Endodermal cell (in vitro differentiated cells): ENCODE measurements at regions not wholly inside any gene's neighbourhood (a gene's known extent, or its start where the extent isn't known, plus 50 kb on each side); places are given as distances from the start of the nearest gene placed in this dataset.

Source experiments
- DNase-seq: peaks from one replicate; pipeline ENCODE4 v3.0.0-alpha.2; 2017
- H3K27ac ChIP-seq: 2 replicates; pipeline ENCODE4 v1.5.1; 2013; ENCODE audit warnings: mild to moderate bottlenecking, low read depth, low read length, moderate library complexity
- H3K27me3 ChIP-seq: 2 replicates; pipeline ENCODE4 v1.6.1; 2013; ENCODE audit warnings: mild to moderate bottlenecking, low read length, moderate library complexity; ENCODE audit not compliant: insufficient read depth, control insufficient read depth, poor library complexity, severe bottlenecking
- H3K36me3 ChIP-seq: 2 replicates; pipeline ENCODE4 v1.7.0; 2013; ENCODE audit warnings: mild to moderate bottlenecking, low read length, moderate library complexity; ENCODE audit not compliant: control insufficient read depth, insufficient read depth
- H3K4me1 ChIP-seq: one replicate; pipeline ENCODE4 v1.7.0; 2013; ENCODE audit warnings: low read length; ENCODE audit not compliant: control insufficient read depth, insufficient read depth
- H3K4me3 ChIP-seq: 2 replicates; pipeline ENCODE4 v1.5.1; 2013; ENCODE audit warnings: mild to moderate bottlenecking, low read length, moderate library complexity
- H3K9ac ChIP-seq: 2 replicates; pipeline ENCODE4 v1.6.1; 2013; ENCODE audit warnings: mild to moderate bottlenecking, low read length, moderate library complexity; ENCODE audit not compliant: poor library complexity, severe bottlenecking; ENCODE audit errors: extremely low read depth
- H3K9me3 ChIP-seq: 2 replicates; pipeline ENCODE4 v1.6.1; 2013; ENCODE audit warnings: mild to moderate bottlenecking, low read length, moderate library complexity; ENCODE audit not compliant: control insufficient read depth
- H3K27ac Mint-ChIP-seq: 2 replicates; pipeline ENCODE4 v1.8.0; 2020; ENCODE audit warnings: mixed read lengths
- H3K27me3 Mint-ChIP-seq: 2 replicates; pipeline ENCODE4 v1.8.0; 2021; ENCODE audit warnings: mild to moderate bottlenecking, mixed read lengths; ENCODE audit not compliant: insufficient read depth
- H3K36me3 Mint-ChIP-seq: 2 replicates; pipeline ENCODE4 v1.8.0; 2020; ENCODE audit warnings: low read depth, mixed read lengths
- H3K4me1 Mint-ChIP-seq: 2 replicates; pipeline ENCODE4 v1.8.0; 2020; ENCODE audit warnings: mixed read lengths
- H3K4me3 Mint-ChIP-seq: 2 replicates; pipeline ENCODE4 v1.8.0; 2020; ENCODE audit warnings: mild to moderate bottlenecking, moderate library complexity, mixed read lengths
- H3K9me3 Mint-ChIP-seq: 2 replicates; pipeline ENCODE4 v1.8.0; 2020; ENCODE audit warnings: mild to moderate bottlenecking, mixed read lengths
- WGBS, 2 experiments: methylation state at CpG; one replicate each; pipeline versions ENCODE4 v1.1.5 to v1.1.7; 2013; ENCODE audit warnings: missing lambda C conversion rate in 2 of 2, mixed read lengths in 1 of 2; ENCODE audit not compliant: insufficient coverage in 1 of 2, insufficient read length in 1 of 2; 5-methylcytosine and 5-hydroxymethylcytosine counted together
- TF ChIP-seq, protein P1 (sequence below): fragments of 200-600 bp; sonication (generic); conservative IDR thresholded peaks from 2 replicates; pipeline ENCODE4 v1.5.0; 2021; ENCODE audit warnings: antibody characterized with exemption, mild to moderate bottlenecking

DNA sequence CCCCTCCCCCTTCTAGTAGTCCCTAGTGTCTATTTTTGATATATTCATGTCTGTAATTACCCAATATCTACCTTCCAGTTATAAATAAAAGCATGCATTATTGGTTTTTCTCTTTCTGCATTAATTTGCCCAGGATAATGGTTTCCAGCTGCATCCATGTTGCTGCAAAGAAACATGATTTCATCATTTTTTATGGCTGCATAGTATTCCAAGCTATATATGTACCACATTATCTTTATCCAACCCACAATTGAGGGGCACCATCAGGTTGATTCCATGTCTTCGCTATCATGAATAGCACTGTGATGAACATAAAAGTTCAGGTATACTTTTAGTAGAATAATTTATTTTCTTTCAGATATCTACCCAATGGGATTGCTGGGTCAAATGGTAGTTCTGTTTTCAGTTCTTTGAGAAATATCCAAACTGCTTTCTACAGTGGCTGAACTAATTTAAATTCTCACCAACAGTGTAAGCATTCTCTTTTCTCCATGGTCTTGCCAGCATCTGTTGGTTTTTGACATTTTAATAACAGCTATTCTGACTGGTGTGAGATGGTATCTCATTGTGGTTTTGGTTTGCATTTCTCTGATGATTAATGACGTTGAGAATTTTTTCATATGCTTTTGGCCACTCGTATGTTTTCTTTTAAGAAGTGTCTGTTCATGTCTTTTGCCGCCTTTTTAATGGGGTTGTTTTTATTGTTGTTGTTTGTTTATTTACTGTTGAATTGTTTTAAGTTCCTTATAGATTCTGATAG lies 746.1 kb upstream of the MEF2C start:
- peaks cover 9% of the 10 kb centered on the region for H3K9me3 ChIP-seq
- no peaks in the 10 kb centered on the region for H3K27me3 Mint-ChIP-seq
- no peak for DNase-seq
- no peaks in the 10 kb centered on the region for H3K4me1 ChIP-seq
- H3K27ac ChIP-seq = no peak overlapping the region
- H3K4me1 Mint-ChIP-seq = no peaks in the 10 kb centered on the region
- H3K36me3 Mint-ChIP-seq = peaks cover 3% of the 10 kb centered on the region
- H3K9me3 Mint-ChIP-seq = peaks cover 20% of the 10 kb centered on the region
- H3K4me3 Mint-ChIP-seq = no peak overlapping the region
- no peaks in the 10 kb centered on the region for H3K36me3 ChIP-seq
- no peak overlapping the region for H3K27ac Mint-ChIP-seq
- TF ChIP-seq, protein P1, sequence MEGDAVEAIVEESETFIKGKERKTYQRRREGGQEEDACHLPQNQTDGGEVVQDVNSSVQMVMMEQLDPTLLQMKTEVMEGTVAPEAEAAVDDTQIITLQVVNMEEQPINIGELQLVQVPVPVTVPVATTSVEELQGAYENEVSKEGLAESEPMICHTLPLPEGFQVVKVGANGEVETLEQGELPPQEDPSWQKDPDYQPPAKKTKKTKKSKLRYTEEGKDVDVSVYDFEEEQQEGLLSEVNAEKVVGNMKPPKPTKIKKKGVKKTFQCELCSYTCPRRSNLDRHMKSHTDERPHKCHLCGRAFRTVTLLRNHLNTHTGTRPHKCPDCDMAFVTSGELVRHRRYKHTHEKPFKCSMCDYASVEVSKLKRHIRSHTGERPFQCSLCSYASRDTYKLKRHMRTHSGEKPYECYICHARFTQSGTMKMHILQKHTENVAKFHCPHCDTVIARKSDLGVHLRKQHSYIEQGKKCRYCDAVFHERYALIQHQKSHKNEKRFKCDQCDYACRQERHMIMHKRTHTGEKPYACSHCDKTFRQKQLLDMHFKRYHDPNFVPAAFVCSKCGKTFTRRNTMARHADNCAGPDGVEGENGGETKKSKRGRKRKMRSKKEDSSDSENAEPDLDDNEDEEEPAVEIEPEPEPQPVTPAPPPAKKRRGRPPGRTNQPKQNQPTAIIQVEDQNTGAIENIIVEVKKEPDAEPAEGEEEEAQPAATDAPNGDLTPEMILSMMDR = no peak
- no peak overlapping the region for H3K9ac ChIP-seq
- 87 to 92% methylated on average over 2 to 4 of the region's 4 CpGs for WGBS, 2 experiments
- H3K27me3 ChIP-seq = no peaks in the 10 kb centered on the region
- H3K4me3 ChIP-seq = no peak overlapping the region

DNA sequence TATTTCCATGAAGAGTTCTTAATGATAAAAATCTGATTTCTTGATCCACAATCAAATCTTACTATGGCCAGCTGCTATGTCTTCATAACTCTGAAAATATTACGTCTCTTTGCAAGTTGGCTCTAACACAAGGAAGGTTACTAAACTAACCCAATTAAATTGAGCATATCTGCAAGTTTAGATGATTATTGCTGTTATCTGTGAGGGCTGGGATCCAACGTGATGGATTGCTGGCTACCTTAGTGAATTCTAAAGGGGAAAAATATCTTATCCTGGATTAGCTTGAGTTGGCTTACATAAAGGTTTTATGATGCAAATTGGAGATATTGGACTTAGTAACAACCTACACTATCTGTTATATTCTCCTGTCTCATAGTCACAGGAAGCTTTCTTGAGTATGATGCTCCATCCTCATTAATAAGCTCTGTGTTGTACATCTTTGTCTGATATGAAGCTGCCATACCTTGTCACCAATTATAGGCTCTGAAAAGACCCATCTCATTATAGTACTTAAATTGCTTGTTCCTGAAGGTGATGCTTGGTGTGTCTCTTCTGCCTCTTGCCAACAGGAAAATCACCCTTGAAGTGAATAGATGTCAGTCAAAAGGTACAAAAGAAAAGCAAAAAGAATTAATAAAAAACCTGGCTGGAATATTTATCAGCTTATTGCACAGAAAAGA lies 733.0 kb upstream of the MEF2C start:
- no peaks in the 10 kb centered on the region for H3K36me3 ChIP-seq
- Mint-ChIP-seq H3K9me3 (peaks cover 25% of the 10 kb centered on the region), H3K27me3 (no peaks in the 10 kb centered on the region), H3K4me1 (no peaks in the 10 kb centered on the region), H3K27ac (no peak overlapping the region), H3K4me3 (no peak overlapping the region), H3K36me3 (no peaks in the 10 kb centered on the region)
- no peak for DNase-seq
- H3K4me1 ChIP-seq = no peaks in the 10 kb centered on the region
- no peaks in the 10 kb centered on the region for H3K27me3 ChIP-seq
- WGBS, 2 experiments = 77 to 100% methylated on average over 2 of the region's 2 CpGs
- no peak overlapping the region for H3K4me3 ChIP-seq
- H3K9ac ChIP-seq = no peak overlapping the region
- TF ChIP-seq, protein P1 = no peak
- H3K9me3 ChIP-seq = peaks cover 7% of the 10 kb centered on the region
- H3K27ac ChIP-seq = no peak overlapping the region

GRCh38 chr5:89613222-89613956 lies 730.4 kb upstream of the MEF2C start:
- no peaks in the 10 kb centered on the region for H3K36me3 Mint-ChIP-seq
- DNase-seq = no peak
- no peak overlapping the region for H3K4me3 ChIP-seq
- H3K27ac ChIP-seq = no peak overlapping the region
- no peaks in the 10 kb centered on the region for H3K36me3 ChIP-seq
- WGBS, 2 experiments = 96 to 100% methylated on average over 3 of the region's 3 CpGs
- no peak overlapping the region for H3K27ac Mint-ChIP-seq
- H3K4me3 Mint-ChIP-seq = no peak overlapping the region
- no peaks in the 10 kb centered on the region for H3K9me3 ChIP-seq
- TF ChIP-seq, protein P1 = no peak
- no peaks in the 10 kb centered on the region for H3K27me3 ChIP-seq
- H3K9me3 Mint-ChIP-seq = peaks cover 14% of the 10 kb centered on the region
- no peaks in the 10 kb centered on the region for H3K4me1 ChIP-seq
- no peak overlapping the region for H3K9ac ChIP-seq
- H3K27me3 Mint-ChIP-seq = no peaks in the 10 kb centered on the region
- no peaks in the 10 kb centered on the region for H3K4me1 Mint-ChIP-seq
